GM23338 (cell line): ENCODE measurements at regions not wholly inside any gene's neighbourhood (a gene's known extent, or its start where the extent isn't known, plus 50 kb on each side); places are given as distances from the start of the nearest gene placed in this dataset.

Experiments used
- ATAC-seq: fragments of 200-7000 bp; cut with Tn5 transposase; 3 replicates; pipeline ENCODE4 v1.9.1; 2020
- DNase-seq: peaks from one replicate; pipeline ENCODE4 v3.0.0-alpha.2; 2015; ENCODE audit warnings: low spot score
- H2AFZ ChIP-seq: fragments of 200-600 bp; sonication (generic); 2 replicates; pipeline ENCODE4 v1.8.0; 2016; ENCODE audit warnings: antibody characterized with exemption, mild to moderate bottlenecking, moderate library complexity
- H3F3A ChIP-seq: fragments of 200-600 bp; sonication (generic); replicated peaks from 2 replicates; pipeline ENCODE4 v1.8.0; 2017; ENCODE audit warnings: antibody characterized with exemption, mixed run types, low read depth
- H3K27ac ChIP-seq: fragments of 200-600 bp; sonication (generic); 2 replicates; pipeline ENCODE4 v1.6.1; 2016; ENCODE audit warnings: low read depth
- H3K27me3 ChIP-seq: fragments of 200-600 bp; sonication (generic); 2 replicates; pipeline ENCODE4 v1.8.0; 2016; ENCODE audit warnings: mild to moderate bottlenecking, mixed run types, moderate library complexity; ENCODE audit not compliant: insufficient read depth
- H3K36me3 ChIP-seq: fragments of 200-600 bp; sonication (generic); 2 replicates; pipeline ENCODE4 v1.8.0; 2016; ENCODE audit warnings: mild to moderate bottlenecking; ENCODE audit not compliant: insufficient read depth
- H3K4me1 ChIP-seq: fragments of 200-600 bp; sonication (generic); 2 replicates; pipeline ENCODE4 v1.8.0; 2016; ENCODE audit warnings: mild to moderate bottlenecking, moderate library complexity; ENCODE audit not compliant: insufficient read depth
- H3K4me2 ChIP-seq: fragments of 200-600 bp; sonication (generic); 2 replicates; pipeline ENCODE4 v1.7.1; 2017; ENCODE audit warnings: mixed run types
- H3K4me3 ChIP-seq: fragments of 200-600 bp; sonication (generic); 2 replicates; pipeline ENCODE4 v1.6.1; 2016; ENCODE audit warnings: mixed run types
- H3K79me2 ChIP-seq: fragments of 200-600 bp; sonication (generic); replicated peaks from 2 replicates; pipeline ENCODE4 v1.8.0; 2017; ENCODE audit warnings: mild to moderate bottlenecking; ENCODE audit not compliant: insufficient read depth
- H3K9me2 ChIP-seq: fragments of 200-600 bp; sonication (generic); 2 replicates; pipeline ENCODE4 v1.8.0; 2017; ENCODE audit not compliant: insufficient read depth
- H4K20me1 ChIP-seq: fragments of 200-600 bp; sonication (generic); replicated peaks from 2 replicates; pipeline ENCODE4 v1.8.0; 2017; ENCODE audit warnings: mild to moderate bottlenecking; ENCODE audit not compliant: insufficient read depth
- H3K27ac Mint-ChIP-seq: 2 replicates; pipeline ENCODE4 v1.8.0; 2020; ENCODE audit warnings: inconsistent platforms, mild to moderate bottlenecking, moderate library complexity, mixed read lengths
- H3K27me3 Mint-ChIP-seq: 3 replicates; pipeline ENCODE4 v1.8.0; 2022; ENCODE audit warnings: low read depth, mild to moderate bottlenecking, moderate library complexity, mixed read lengths, inconsistent platforms; ENCODE audit not compliant: insufficient read depth, poor library complexity
- H3K36me3 Mint-ChIP-seq: 3 replicates; pipeline ENCODE4 v1.8.0; 2021; ENCODE audit warnings: low read depth, mild to moderate bottlenecking, inconsistent platforms, moderate library complexity, mixed read lengths
- H3K4me1 Mint-ChIP-seq: 3 replicates; pipeline ENCODE4 v1.8.0; 2020; ENCODE audit warnings: mild to moderate bottlenecking, inconsistent platforms, mixed read lengths
- H3K4me3 Mint-ChIP-seq: 3 replicates; pipeline ENCODE4 v1.8.0; 2021; ENCODE audit warnings: moderate library complexity, mild to moderate bottlenecking, inconsistent platforms, mixed read lengths
- H3K9me3 Mint-ChIP-seq: 3 replicates; pipeline ENCODE4 v1.8.0; 2020; ENCODE audit warnings: moderate library complexity, mild to moderate bottlenecking, inconsistent platforms, mixed read lengths
- CREB1 ChIP-seq: fragments of 250-450 bp; sonication (Bioruptor Pico); IDR thresholded peaks from 2 replicates; pipeline ENCODE4 v1.5.0; 2020; ENCODE audit warnings: low read depth, mild to moderate bottlenecking, moderate library complexity
- ETS1 ChIP-seq: IDR thresholded peaks from 2 replicates; pipeline ENCODE4 v1.6.1; 2016; ENCODE audit warnings: antibody characterized with exemption
- EZH2 ChIP-seq: fragments of 200-600 bp; sonication (generic); IDR thresholded peaks from one replicate; pipeline ENCODE4 v1.8.0; 2017; ENCODE audit warnings: antibody characterized with exemption, mild to moderate bottlenecking, low read depth; ENCODE audit not compliant: unreplicated experiment
- EZH2phosphoT487 ChIP-seq: fragments of 200-600 bp; sonication (generic); IDR thresholded peaks from one replicate; pipeline ENCODE4 v1.8.1; 2018; ENCODE audit warnings: antibody characterized with exemption; ENCODE audit not compliant: unreplicated experiment
- JUNB ChIP-seq: IDR thresholded peaks from one replicate; pipeline ENCODE4 v1.6.1; 2016; ENCODE audit warnings: antibody characterized with exemption; ENCODE audit not compliant: unreplicated experiment
- NANOG ChIP-seq: IDR thresholded peaks from 2 replicates; pipeline ENCODE4 v1.6.1; 2016; ENCODE audit warnings: antibody characterized with exemption, borderline replicate concordance
- POLR2AphosphoS5 ChIP-seq: IDR thresholded peaks from 2 replicates; pipeline ENCODE4 v1.6.1; 2016; ENCODE audit warnings: antibody characterized with exemption, low read depth
- STAT1 ChIP-seq: IDR thresholded peaks from one replicate; pipeline ENCODE4 v1.6.1; 2016; ENCODE audit warnings: antibody characterized with exemption; ENCODE audit not compliant: unreplicated experiment
- ZNF114 ChIP-seq: fragments of 250-450 bp; sonication (Bioruptor Pico); IDR thresholded peaks from 2 replicates; pipeline ENCODE4 v1.5.0; 2020; ENCODE audit warnings: mild to moderate bottlenecking, moderate library complexity
- ZNF331 ChIP-seq: fragments of 250-450 bp; sonication (Bioruptor Pico); IDR thresholded peaks from 2 replicates; pipeline ENCODE4 v1.5.0; 2020; ENCODE audit warnings: low read depth, mild to moderate bottlenecking, moderate library complexity
- ZNF462 ChIP-seq: fragments of 250-450 bp; sonication (Bioruptor Pico); IDR thresholded peaks from 2 replicates; pipeline ENCODE4 v1.5.0; 2020; ENCODE audit warnings: mild to moderate bottlenecking, moderate library complexity
- TF ChIP-seq, protein P1 (sequence below), 2 experiments: fragments of 200-600 bp in 1 of 2; sonication (generic) in 1 of 2; conservative IDR thresholded peaks; 2 replicates each; pipeline versions ENCODE4 v1.5.1 to v1.6.1; 2016 to 2017; ENCODE audit warnings: antibody characterized with exemption in 2 of 2, low read depth in 2 of 2, mild to moderate bottlenecking in 2 of 2, moderate library complexity in 1 of 2
- TF ChIP-seq, protein P2 (sequence below): IDR thresholded peaks from one replicate; pipeline ENCODE4 v1.6.1; 2018; ENCODE audit warnings: antibody characterized with exemption; ENCODE audit not compliant: unreplicated experiment

DNA sequence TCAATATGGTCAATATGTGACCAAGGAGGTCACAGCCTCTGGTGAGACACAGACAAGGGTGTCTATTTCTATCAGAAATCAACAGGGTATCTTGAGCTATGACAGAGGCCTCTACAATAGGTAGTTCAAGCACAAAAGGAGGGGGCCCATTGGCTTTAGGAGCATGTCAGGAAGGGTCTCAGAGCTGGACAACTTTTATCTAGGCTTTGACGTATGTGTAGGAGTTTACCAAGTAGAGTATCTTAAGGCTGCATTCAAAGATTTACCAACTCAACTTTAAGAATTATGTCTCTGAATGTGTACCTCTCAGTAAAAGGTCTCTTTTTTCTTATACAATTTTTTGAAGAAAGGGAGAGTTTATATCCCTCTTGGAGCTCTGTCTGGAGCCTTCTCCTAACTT lies 297.2 kb downstream of the NSG2 start:
- H3K9me3 Mint-ChIP-seq = peaks cover 3% of the 10 kb centered on the region; the same call in 1 of the 3 replicates
- no peaks in the 10 kb centered on the region for H3K9me2 ChIP-seq
- DNase-seq (no peak), ATAC-seq (no peak)
- H2AFZ ChIP-seq = no peak overlapping the region
- peaks cover 17% of the 10 kb centered on the region for H3K4me1 Mint-ChIP-seq
- no peak overlapping the region for H3K4me2 ChIP-seq
- no peaks in the 10 kb centered on the region for H3K36me3 Mint-ChIP-seq
- no peaks in the 10 kb centered on the region for H3K4me1 ChIP-seq
- no peaks in the 10 kb centered on the region for H3F3A ChIP-seq
- H3K4me3 ChIP-seq = no peak overlapping the region
- TF ChIP-seq ZNF331 (CRISPR knock-in tag) (no peak), STAT1 (no peak), JUNB (no peak), ZNF462 (CRISPR knock-in tag) (no peak), CREB1 (CRISPR knock-in tag) (no peak), NANOG (no peak), EZH2 (no peak), ETS1 (no peak), ZNF114 (CRISPR knock-in tag) (no peak), POLR2AphosphoS5 (no peak), EZH2phosphoT487 (no peak)
- TF ChIP-seq, protein P1, sequence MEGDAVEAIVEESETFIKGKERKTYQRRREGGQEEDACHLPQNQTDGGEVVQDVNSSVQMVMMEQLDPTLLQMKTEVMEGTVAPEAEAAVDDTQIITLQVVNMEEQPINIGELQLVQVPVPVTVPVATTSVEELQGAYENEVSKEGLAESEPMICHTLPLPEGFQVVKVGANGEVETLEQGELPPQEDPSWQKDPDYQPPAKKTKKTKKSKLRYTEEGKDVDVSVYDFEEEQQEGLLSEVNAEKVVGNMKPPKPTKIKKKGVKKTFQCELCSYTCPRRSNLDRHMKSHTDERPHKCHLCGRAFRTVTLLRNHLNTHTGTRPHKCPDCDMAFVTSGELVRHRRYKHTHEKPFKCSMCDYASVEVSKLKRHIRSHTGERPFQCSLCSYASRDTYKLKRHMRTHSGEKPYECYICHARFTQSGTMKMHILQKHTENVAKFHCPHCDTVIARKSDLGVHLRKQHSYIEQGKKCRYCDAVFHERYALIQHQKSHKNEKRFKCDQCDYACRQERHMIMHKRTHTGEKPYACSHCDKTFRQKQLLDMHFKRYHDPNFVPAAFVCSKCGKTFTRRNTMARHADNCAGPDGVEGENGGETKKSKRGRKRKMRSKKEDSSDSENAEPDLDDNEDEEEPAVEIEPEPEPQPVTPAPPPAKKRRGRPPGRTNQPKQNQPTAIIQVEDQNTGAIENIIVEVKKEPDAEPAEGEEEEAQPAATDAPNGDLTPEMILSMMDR (conservative IDR thresholded peaks at IDR 0.05; ENCODE audit: low read depth in 2 of 2) = no peak
- TF ChIP-seq, protein P2, sequence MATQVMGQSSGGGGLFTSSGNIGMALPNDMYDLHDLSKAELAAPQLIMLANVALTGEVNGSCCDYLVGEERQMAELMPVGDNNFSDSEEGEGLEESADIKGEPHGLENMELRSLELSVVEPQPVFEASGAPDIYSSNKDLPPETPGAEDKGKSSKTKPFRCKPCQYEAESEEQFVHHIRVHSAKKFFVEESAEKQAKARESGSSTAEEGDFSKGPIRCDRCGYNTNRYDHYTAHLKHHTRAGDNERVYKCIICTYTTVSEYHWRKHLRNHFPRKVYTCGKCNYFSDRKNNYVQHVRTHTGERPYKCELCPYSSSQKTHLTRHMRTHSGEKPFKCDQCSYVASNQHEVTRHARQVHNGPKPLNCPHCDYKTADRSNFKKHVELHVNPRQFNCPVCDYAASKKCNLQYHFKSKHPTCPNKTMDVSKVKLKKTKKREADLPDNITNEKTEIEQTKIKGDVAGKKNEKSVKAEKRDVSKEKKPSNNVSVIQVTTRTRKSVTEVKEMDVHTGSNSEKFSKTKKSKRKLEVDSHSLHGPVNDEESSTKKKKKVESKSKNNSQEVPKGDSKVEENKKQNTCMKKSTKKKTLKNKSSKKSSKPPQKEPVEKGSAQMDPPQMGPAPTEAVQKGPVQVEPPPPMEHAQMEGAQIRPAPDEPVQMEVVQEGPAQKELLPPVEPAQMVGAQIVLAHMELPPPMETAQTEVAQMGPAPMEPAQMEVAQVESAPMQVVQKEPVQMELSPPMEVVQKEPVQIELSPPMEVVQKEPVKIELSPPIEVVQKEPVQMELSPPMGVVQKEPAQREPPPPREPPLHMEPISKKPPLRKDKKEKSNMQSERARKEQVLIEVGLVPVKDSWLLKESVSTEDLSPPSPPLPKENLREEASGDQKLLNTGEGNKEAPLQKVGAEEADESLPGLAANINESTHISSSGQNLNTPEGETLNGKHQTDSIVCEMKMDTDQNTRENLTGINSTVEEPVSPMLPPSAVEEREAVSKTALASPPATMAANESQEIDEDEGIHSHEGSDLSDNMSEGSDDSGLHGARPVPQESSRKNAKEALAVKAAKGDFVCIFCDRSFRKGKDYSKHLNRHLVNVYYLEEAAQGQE = no peak
- H4K20me1 ChIP-seq = no peaks in the 10 kb centered on the region
- no peaks in the 10 kb centered on the region for H3K36me3 ChIP-seq
- H3K4me3 Mint-ChIP-seq = no peak overlapping the region
- no peaks in the 10 kb centered on the region for H3K27me3 ChIP-seq
- H3K79me2 ChIP-seq = no peaks in the 10 kb centered on the region
- peaks cover 11% of the 10 kb centered on the region for H3K27me3 Mint-ChIP-seq
- H3K27ac ChIP-seq = no peak overlapping the region
- no peak overlapping the region for H3K27ac Mint-ChIP-seq
